IMR-90 (cell line): ENCODE measurements at regions not wholly inside any gene's neighbourhood (a gene's known extent, or its start where the extent isn't known, plus 50 kb on each side); places are given as distances from the start of the nearest gene placed in this dataset.

Experiments
- ATAC-seq: fragments of 200-7000 bp; cut with Tn5 transposase; 2 replicates; pipeline ENCODE4 v1.9.1; 2020; ENCODE audit warnings: low read depth, mild to moderate bottlenecking, moderate library complexity
- BruUV-seq: library from RNA; stranded (reverse); fragments of 400-500 nt; replicated peaks from 2 replicates; lab custom pipeline; 2021; lab: Mats Ljungman, UMichigan
- CTCF ChIA-PET: fragments of 300-600 bp; formaldehyde crosslinking; extraction: SDS; loops from one replicate; lab custom pipeline; 2021; ENCODE audit warnings: antibody characterized with exemption; lab: Yijun Ruan, JAX
- POLR2A ChIA-PET: fragments of 300-600 bp; sonication (Branson Sonifier 250); formaldehyde crosslinking; loops from one replicate; lab custom pipeline; 2022; ENCODE audit warnings: antibody characterized with exemption; ENCODE audit not compliant: unreplicated experiment; lab: Charles Lee
- DNase-seq: peaks from one replicate; pipeline ENCODE4 v3.0.0; 2013
- H2AFZ ChIP-seq: replicated peaks from 2 replicates; pipeline ENCODE3; 2013; ENCODE audit warnings: low read length, mild to moderate bottlenecking; ENCODE audit not compliant: poor library complexity
- H2AK5ac ChIP-seq: 2 replicates; pipeline ENCODE4 v1.6.1; 2013; ENCODE audit warnings: low read depth, low read length, inconsistent platforms
- H2AK9ac ChIP-seq: replicated peaks from 2 replicates; pipeline ENCODE3; 2013; ENCODE audit warnings: mild to moderate bottlenecking, low read depth, low read length, moderate library complexity; ENCODE audit not compliant: poor library complexity
- H2BK120ac ChIP-seq: 2 replicates; pipeline ENCODE4 v1.6.1; 2013; ENCODE audit warnings: low read depth, low read length, inconsistent platforms
- H2BK15ac ChIP-seq: 3 replicates; pipeline ENCODE4 v1.6.1; 2013; ENCODE audit warnings: low read depth, low read length, inconsistent platforms
- H2BK20ac ChIP-seq: 2 replicates; pipeline ENCODE4 v1.6.1; 2013; ENCODE audit warnings: low read depth, mild to moderate bottlenecking, inconsistent platforms, low read length, moderate library complexity
- H2BK5ac ChIP-seq: 2 replicates; pipeline ENCODE4 v1.6.1; 2013; ENCODE audit warnings: mild to moderate bottlenecking, low read depth, low read length, inconsistent platforms; ENCODE audit not compliant: poor library complexity, severe bottlenecking
- H3K14ac ChIP-seq: replicated peaks from 2 replicates; pipeline ENCODE4 v1.6.1; 2013; ENCODE audit warnings: low read depth, low read length, inconsistent platforms
- H3K18ac ChIP-seq: 2 replicates; pipeline ENCODE4 v1.6.1; 2013; ENCODE audit warnings: low read depth, low read length, control low read depth
- H3K23ac ChIP-seq: 2 replicates; pipeline ENCODE4 v1.6.1; 2013; ENCODE audit warnings: low read depth, low read length, inconsistent platforms
- H3K27ac ChIP-seq: 2 replicates; pipeline ENCODE4 v1.5.1; 2013; ENCODE audit warnings: mild to moderate bottlenecking, control low read depth, low read length; ENCODE audit not compliant: insufficient read depth
- H3K27me3 ChIP-seq: 2 replicates; pipeline ENCODE4 v1.6.1; 2013; ENCODE audit warnings: low read length; ENCODE audit not compliant: control insufficient read depth, insufficient read depth
- H3K36me3 ChIP-seq: 2 replicates; pipeline ENCODE4 v1.6.1; 2013; ENCODE audit warnings: low read length, mixed read lengths; ENCODE audit not compliant: control insufficient read depth, insufficient read depth
- H3K4ac ChIP-seq: 2 replicates; pipeline ENCODE4 v1.6.1; 2013; ENCODE audit warnings: low read depth, low read length, inconsistent platforms
- H3K4me1 ChIP-seq: 2 replicates; pipeline ENCODE4 v1.6.1; 2013; ENCODE audit warnings: low read length, mixed read lengths; ENCODE audit not compliant: control insufficient read depth, insufficient read depth
- H3K4me2 ChIP-seq: 2 replicates; pipeline ENCODE4 v1.6.1; 2013; ENCODE audit warnings: low read depth, mild to moderate bottlenecking, control low read depth, low read length, moderate library complexity
- H3K4me3 ChIP-seq: 2 replicates; pipeline ENCODE4 v1.5.1; 2013; ENCODE audit warnings: low read depth, mild to moderate bottlenecking, control low read depth, low read length, moderate library complexity; ENCODE audit not compliant: insufficient read depth
- H3K56ac ChIP-seq: 2 replicates; pipeline ENCODE4 v1.6.1; 2013; ENCODE audit warnings: low read length, inconsistent platforms; ENCODE audit not compliant: insufficient read depth; ENCODE audit errors: extremely low read depth
- H3K79me1 ChIP-seq, 2 experiments: 2 replicates each; pipeline ENCODE4 v1.6.1; 2013; ENCODE audit warnings: low read length in 2 of 2, inconsistent platforms in 1 of 2, low read depth in 1 of 2
- H3K9ac ChIP-seq: 2 replicates; pipeline ENCODE4 v1.6.1; 2013; ENCODE audit warnings: low read depth, low read length, control low read depth
- H3K9me1 ChIP-seq: 2 replicates; pipeline ENCODE4 v1.6.1; 2013; ENCODE audit warnings: low read length, inconsistent platforms; ENCODE audit not compliant: insufficient read depth
- H3K9me3 ChIP-seq: 2 replicates; pipeline ENCODE4 v1.6.1; 2013; ENCODE audit warnings: low read length; ENCODE audit not compliant: control insufficient read depth, insufficient read depth
- H4K20me1 ChIP-seq: 2 replicates; pipeline ENCODE4 v1.6.1; 2013; ENCODE audit warnings: low read length, inconsistent platforms; ENCODE audit not compliant: insufficient read depth
- H4K5ac ChIP-seq: 2 replicates; pipeline ENCODE4 v1.6.1; 2013; ENCODE audit warnings: mild to moderate bottlenecking, low read depth, low read length, control low read depth
- H4K8ac ChIP-seq, 2 experiments: 2 replicates each; pipeline ENCODE4 v1.6.1; 2013; ENCODE audit warnings: low read depth in 2 of 2, low read length in 2 of 2, control low read depth in 1 of 2, inconsistent platforms in 1 of 2
- H4K91ac ChIP-seq: 2 replicates; pipeline ENCODE4 v1.6.1; 2013; ENCODE audit warnings: low read depth, low read length, inconsistent platforms; ENCODE audit not compliant: insufficient read depth
- BHLHE40 ChIP-seq: fragments of 150-350 bp; IDR thresholded peaks from 2 replicates; pipeline ENCODE4 v1.6.1; 2016; ENCODE audit warnings: mild to moderate bottlenecking, low read depth, low read length
- CEBPB ChIP-seq: IDR thresholded peaks from 2 replicates; pipeline ENCODE4 v1.6.1; 2012; ENCODE audit warnings: low read depth, low read length, improper control_type of control experiment
- CHD1 ChIP-seq: IDR thresholded peaks from 2 replicates; pipeline ENCODE4 v1.6.1; 2012; ENCODE audit warnings: low read depth, low read length, improper control_type of control experiment
- FOS ChIP-seq: fragments of 150-350 bp; IDR thresholded peaks from 2 replicates; pipeline ENCODE4 v1.6.1; 2016; ENCODE audit warnings: low read depth, low read length
- MAFK ChIP-seq: IDR thresholded peaks from 2 replicates; pipeline ENCODE4 v1.6.1; 2012; ENCODE audit warnings: low read depth, low read length, improper control_type of control experiment
- MAZ ChIP-seq: IDR thresholded peaks from 2 replicates; pipeline ENCODE4 v1.6.1; 2012; ENCODE audit warnings: low read depth, mild to moderate bottlenecking, low read length, improper control_type of control experiment, moderate library complexity, borderline replicate concordance
- MXI1 ChIP-seq: IDR thresholded peaks from 2 replicates; pipeline ENCODE4 v1.6.1; 2012; ENCODE audit warnings: low read depth, mild to moderate bottlenecking, low read length, moderate library complexity, borderline replicate concordance
- NFE2L2 ChIP-seq: fragments of 150-350 bp; IDR thresholded peaks from 2 replicates; pipeline ENCODE4 v1.6.1; 2016; ENCODE audit warnings: low read depth, mild to moderate bottlenecking, low read length
- POLR2A ChIP-seq: IDR thresholded peaks from 2 replicates; pipeline ENCODE4 v1.6.1; 2012; ENCODE audit warnings: mild to moderate bottlenecking, low read depth, low read length
- RAD21 ChIP-seq: IDR thresholded peaks from 2 replicates; pipeline ENCODE4 v1.6.1; 2012; ENCODE audit warnings: low read length, improper control_type of control experiment
- RCOR1 ChIP-seq: IDR thresholded peaks from 2 replicates; pipeline ENCODE4 v1.6.1; 2012; ENCODE audit warnings: mild to moderate bottlenecking, low read length, improper control_type of control experiment; ENCODE audit not compliant: insufficient replicate concordance
- RFX5 ChIP-seq: IDR thresholded peaks from 2 replicates; pipeline ENCODE4 v1.8.0; 2012; ENCODE audit warnings: low read depth, mild to moderate bottlenecking, low read length, moderate library complexity
- SMC3 ChIP-seq: fragments of 150-350 bp; IDR thresholded peaks from 2 replicates; pipeline ENCODE4 v1.6.1; 2016; ENCODE audit warnings: low read depth, mild to moderate bottlenecking, antibody characterized with exemption, low read length, moderate library complexity
- WGBS, 2 experiments: methylation state at CpG; one replicate each; pipeline versions ENCODE4 v1.1.5 to v1.1.7; 2013; ENCODE audit warnings: missing lambda C conversion rate in 2 of 2; ENCODE audit not compliant: insufficient read length in 1 of 2; ENCODE audit errors: extremely low coverage in 2 of 2; 5-methylcytosine and 5-hydroxymethylcytosine counted together
- dilution Hi-C: fragments of 300-500 bp; cut with HindIII; formaldehyde crosslinking; loops from one replicate; pipeline ENCODE4 v1.14.3; 2018; ENCODE audit warnings: low sequenced_read_pairs; ENCODE audit not compliant: unreplicated experiment
- in situ Hi-C: fragments of 300-500 bp; cut with MboI; formaldehyde crosslinking; loops from 3 replicates; pipeline ENCODE4 v1.14.3; 2019; ENCODE audit warnings: low sequenced_read_pairs, inconsistent platforms, mixed read lengths
- intact Hi-C: fragments of 100-400 bp; cut with micrococcal nuclease; formaldehyde crosslinking; loops from 2 replicates; pipeline ENCODE4 v1.10.0; 2022
- TF ChIP-seq, protein P1 (sequence below): fragments of 150-350 bp; IDR thresholded peaks from 2 replicates; pipeline ENCODE4 v1.6.1; 2017; ENCODE audit warnings: mild to moderate bottlenecking, antibody characterized with exemption, low read length, low read depth
- TF ChIP-seq, protein P2 (sequence below): fragments of 150-350 bp; IDR thresholded peaks from 2 replicates; pipeline ENCODE4 v1.6.1; 2016; ENCODE audit warnings: low read depth, mild to moderate bottlenecking, low read length, moderate library complexity, borderline replicate concordance
- TF ChIP-seq, protein P3 (sequence below): conservative IDR thresholded peaks from 2 replicates; pipeline ENCODE4 v1.5.1; 2012; ENCODE audit warnings: mild to moderate bottlenecking, low read depth, low read length, improper control_type of control experiment

DNA sequence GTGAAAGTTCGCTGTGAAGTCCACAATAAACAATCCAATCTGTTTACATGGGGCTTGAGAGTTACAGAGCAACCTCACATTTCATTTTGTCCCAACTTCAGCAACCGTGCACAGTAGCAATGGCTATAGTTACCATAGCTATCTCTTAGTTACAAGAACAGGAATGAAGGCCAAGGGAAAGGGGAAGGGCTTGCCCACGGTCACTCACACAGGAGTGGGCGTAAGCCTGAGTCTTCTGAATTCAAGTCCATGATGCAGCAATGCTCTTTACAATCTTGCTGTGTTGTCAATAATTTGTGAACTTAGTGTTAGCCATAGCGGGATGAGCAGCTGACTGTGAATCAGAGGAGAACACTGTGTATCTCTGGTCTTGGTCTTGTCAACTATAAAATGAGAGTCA is 102.9 kb downstream of the ADAMTS15 start:
- Histone ChIP-seq H2BK5ac (no peak overlapping the region), H3K56ac (no peak overlapping the region), H3K9me3 (no peaks in the 10 kb centered on the region), H4K20me1 (peaks cover 4% of the 10 kb centered on the region; the same call in 1 of the 2 replicates), H3K9ac (no peak overlapping the region), H3K4me2 (no peak overlapping the region), H4K5ac (no peak overlapping the region), H3K36me3 (no peaks in the 10 kb centered on the region), H4K91ac (peak overlapping the region; percentile 15; the same call in 1 of the 2 replicates), H2AK9ac (no peak overlapping the region), H3K27me3 (no peaks in the 10 kb centered on the region; the same call in 1 of the 2 replicates), H3K18ac (no peak overlapping the region; the same call in 1 of the 2 replicates), H2BK120ac (no peak overlapping the region), H3K14ac (no peak overlapping the region), H2AK5ac (peak overlapping the region; percentile 70; the same call in 1 of the 2 replicates), H3K4me1 (peaks cover 15% of the 10 kb centered on the region), H3K79me1 (no peaks in the 10 kb centered on the region), H4K8ac (no peak overlapping the region), H3K9me1 (peaks cover 3% of the 10 kb centered on the region; the same call in 1 of the 2 replicates), H3K23ac (no peak overlapping the region), H2AFZ (no peak overlapping the region), H3K4me3 (no peak overlapping the region), H3K4ac (0 out of 2 replicates have a peak overlapping the region, but pooled peaks have one; percentile 11), H2BK20ac (peak overlapping the region; percentile 56; the same call in 1 of the 2 replicates), H3K27ac (no peak overlapping the region), H2BK15ac (peak overlapping the region; percentile 24; the same call in 1 of the 3 replicates)
- CTCF ChIA-PET = no interaction called here
- intact Hi-C loops (no loop called here), dilution Hi-C loops (no loop called here), in situ Hi-C loops (no loop called here)
- TF ChIP-seq, protein P1, sequence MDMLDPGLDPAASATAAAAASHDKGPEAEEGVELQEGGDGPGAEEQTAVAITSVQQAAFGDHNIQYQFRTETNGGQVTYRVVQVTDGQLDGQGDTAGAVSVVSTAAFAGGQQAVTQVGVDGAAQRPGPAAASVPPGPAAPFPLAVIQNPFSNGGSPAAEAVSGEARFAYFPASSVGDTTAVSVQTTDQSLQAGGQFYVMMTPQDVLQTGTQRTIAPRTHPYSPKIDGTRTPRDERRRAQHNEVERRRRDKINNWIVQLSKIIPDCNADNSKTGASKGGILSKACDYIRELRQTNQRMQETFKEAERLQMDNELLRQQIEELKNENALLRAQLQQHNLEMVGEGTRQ = no peak
- TF ChIP-seq NFE2L2 (no peak), RFX5 (no peak), RCOR1 (no peak), MAZ (no peak), BHLHE40 (no peak), POLR2A (no peak), CEBPB (no peak), MXI1 (no peak), RAD21 (no peak), CHD1 (no peak), SMC3 (no peak), FOS (no peak), MAFK (no peak)
- TF ChIP-seq, protein P2, sequence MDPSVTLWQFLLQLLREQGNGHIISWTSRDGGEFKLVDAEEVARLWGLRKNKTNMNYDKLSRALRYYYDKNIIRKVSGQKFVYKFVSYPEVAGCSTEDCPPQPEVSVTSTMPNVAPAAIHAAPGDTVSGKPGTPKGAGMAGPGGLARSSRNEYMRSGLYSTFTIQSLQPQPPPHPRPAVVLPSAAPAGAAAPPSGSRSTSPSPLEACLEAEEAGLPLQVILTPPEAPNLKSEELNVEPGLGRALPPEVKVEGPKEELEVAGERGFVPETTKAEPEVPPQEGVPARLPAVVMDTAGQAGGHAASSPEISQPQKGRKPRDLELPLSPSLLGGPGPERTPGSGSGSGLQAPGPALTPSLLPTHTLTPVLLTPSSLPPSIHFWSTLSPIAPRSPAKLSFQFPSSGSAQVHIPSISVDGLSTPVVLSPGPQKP = no peak
- TF ChIP-seq, protein P3, sequence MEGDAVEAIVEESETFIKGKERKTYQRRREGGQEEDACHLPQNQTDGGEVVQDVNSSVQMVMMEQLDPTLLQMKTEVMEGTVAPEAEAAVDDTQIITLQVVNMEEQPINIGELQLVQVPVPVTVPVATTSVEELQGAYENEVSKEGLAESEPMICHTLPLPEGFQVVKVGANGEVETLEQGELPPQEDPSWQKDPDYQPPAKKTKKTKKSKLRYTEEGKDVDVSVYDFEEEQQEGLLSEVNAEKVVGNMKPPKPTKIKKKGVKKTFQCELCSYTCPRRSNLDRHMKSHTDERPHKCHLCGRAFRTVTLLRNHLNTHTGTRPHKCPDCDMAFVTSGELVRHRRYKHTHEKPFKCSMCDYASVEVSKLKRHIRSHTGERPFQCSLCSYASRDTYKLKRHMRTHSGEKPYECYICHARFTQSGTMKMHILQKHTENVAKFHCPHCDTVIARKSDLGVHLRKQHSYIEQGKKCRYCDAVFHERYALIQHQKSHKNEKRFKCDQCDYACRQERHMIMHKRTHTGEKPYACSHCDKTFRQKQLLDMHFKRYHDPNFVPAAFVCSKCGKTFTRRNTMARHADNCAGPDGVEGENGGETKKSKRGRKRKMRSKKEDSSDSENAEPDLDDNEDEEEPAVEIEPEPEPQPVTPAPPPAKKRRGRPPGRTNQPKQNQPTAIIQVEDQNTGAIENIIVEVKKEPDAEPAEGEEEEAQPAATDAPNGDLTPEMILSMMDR = no peak
- POLR2A ChIA-PET = interaction anchor here (0.6 kb wide), 1 partner anchor 57 kb away, joined by 3 read pairs; no protein-coding TSS in a partner anchor
- ATAC-seq (no peak), DNase-seq (peak; percentile 52)
- 96% methylated on average over 3 of the region's 5 CpGs; no CpG with 5 or more reads in 1 of the 2 experiments for WGBS, 2 experiments
- no TSS peak for BruUV-seq
